ENCODE measurements at regions not wholly inside any gene's neighbourhood (a gene's known extent, or its start where the extent isn't known, plus 50 kb on each side); places are given as distances from the start of the nearest gene placed in this dataset. TPM values are rescaled to one million over a fixed set of nuclear protein-coding genes. Genes with fewer than 3 reads are reported as not detected.
A peak's percentile ranks its signal among the peaks of the same experiment; 100 is the strongest.

DNA sequence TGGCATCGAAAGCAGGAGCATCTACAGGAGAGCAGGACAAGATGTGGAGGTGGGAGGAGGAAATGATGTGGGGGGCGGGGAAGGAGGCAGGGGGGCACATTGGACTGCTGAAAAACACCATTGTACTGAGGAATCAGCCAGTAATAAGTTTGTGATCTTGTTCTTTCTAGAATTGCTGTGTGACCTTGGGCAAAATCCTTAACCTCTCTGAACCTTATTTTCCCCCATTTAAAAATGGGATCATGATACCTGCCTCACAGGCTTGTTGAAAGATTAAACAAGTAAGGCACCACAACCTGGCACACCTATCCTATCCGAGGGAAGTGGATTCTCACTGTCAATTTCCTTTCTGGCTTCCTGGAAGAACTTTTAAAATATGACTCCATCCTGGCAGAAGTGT lies 56.9 kb upstream of the ARRDC4 start:
- in situ Hi-C loops (cut with MboI) = loop anchor here (10.0 kb wide), 1 partner anchor 181 kb away; no protein-coding TSS in a partner anchor
- H3K4me1 ChIP-seq (ENCODE audit: insufficient read depth) = peaks cover 21% of the 10 kb centered on the region

DNA sequence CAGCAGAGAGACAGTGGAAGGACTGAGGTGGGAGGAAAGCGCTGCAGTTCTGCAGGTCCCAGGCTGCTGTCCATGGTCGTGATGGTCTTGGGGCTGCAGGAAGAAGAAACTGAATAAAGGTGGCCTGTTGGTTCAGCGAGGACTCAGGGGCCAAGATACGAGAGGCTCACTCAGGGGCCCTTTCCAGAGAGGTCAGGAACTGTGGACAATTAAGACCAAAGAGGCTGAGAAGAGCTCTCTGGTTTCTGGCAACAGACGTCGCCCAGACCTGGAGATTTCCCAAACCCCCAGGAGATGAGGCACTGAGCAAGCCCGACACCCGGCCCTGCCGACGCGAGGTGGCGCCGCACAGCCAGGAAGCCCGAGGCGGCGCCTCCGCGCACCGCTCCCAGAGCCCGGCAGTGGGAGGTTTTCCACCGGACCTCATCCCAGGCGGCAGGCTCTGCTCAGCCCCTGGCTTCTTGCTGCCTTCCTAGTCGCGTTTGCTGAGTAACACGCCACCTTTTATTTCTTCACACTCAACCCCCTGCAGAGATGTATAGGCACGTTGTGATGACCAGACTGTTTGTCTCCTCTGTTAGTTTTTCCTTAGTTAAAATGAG lies 56.4 kb upstream of the ARRDC4 start:
- Histone ChIP-seq H2AFZ (peak overlapping the region; percentile 80), H3K9me3 (ENCODE audit: low read depth) (no peaks in the 10 kb centered on the region), H3K4me3 (peak overlapping the region; percentile 57), H3F3A (ENCODE audit: insufficient read depth) (peaks cover 14% of the 10 kb centered on the region), H3K9ac (peak overlapping the region; percentile 31; the same call in 1 of the 2 replicates), H3K79me2 (ENCODE audit: insufficient read depth) (no peaks in the 10 kb centered on the region), H4K20me1 (ENCODE audit: insufficient read depth) (no peaks in the 10 kb centered on the region), H3K36me3 (ENCODE audit: low read depth) (no peaks in the 10 kb centered on the region), H3K4me1 (ENCODE audit: insufficient read depth) (peaks cover 21% of the 10 kb centered on the region), H3K27ac (no peak overlapping the region), H3K4me2 (ENCODE audit: unreplicated experiment) (peak overlapping the region; percentile 60), H3K27me3 (replicated peaks; ENCODE audit: insufficient read depth) (no peaks in the 10 kb centered on the region), H3K9me2 (ENCODE audit: insufficient read depth) (no peaks in the 10 kb centered on the region)
- 5% methylated on average over 26 of the region's 26 CpGs for WGBS, 2 experiments (ENCODE audit: low coverage in 1 of 2, low lambda C conversion rate in 2 of 2, missing lambda C conversion rate in 2 of 2)
- in situ Hi-C loops (cut with MboI) = loop anchor here (10.0 kb wide), 1 partner anchor 181 kb away; no protein-coding TSS in a partner anchor
- peak; percentile 89 for DNase-seq
- no peak for TF ChIP-seq EZH2 (IDR thresholded peaks at IDR 0.05; ENCODE audit: insufficient read depth, poor library complexity, severe bottlenecking)

More for the DNA sequence above, 56.9 kb upstream of the ARRDC4 start:
- Histone ChIP-seq H3K27me3 (replicated peaks; ENCODE audit: insufficient read depth) (no peaks in the 10 kb centered on the region), H3K4me2 (ENCODE audit: unreplicated experiment) (no peak overlapping the region), H3K9me3 (ENCODE audit: low read depth) (no peaks in the 10 kb centered on the region), H3K4me3 (no peak overlapping the region), H2AFZ (no peak overlapping the region), H4K20me1 (ENCODE audit: insufficient read depth) (no peaks in the 10 kb centered on the region), H3K27ac (no peak overlapping the region), H3K79me2 (ENCODE audit: insufficient read depth) (no peaks in the 10 kb centered on the region), H3F3A (ENCODE audit: insufficient read depth) (peaks cover 14% of the 10 kb centered on the region), H3K36me3 (ENCODE audit: low read depth) (no peaks in the 10 kb centered on the region), H3K9me2 (ENCODE audit: insufficient read depth) (no peaks in the 10 kb centered on the region), H3K9ac (no peak overlapping the region)
- WGBS, 2 experiments (ENCODE audit: low coverage in 1 of 2, low lambda C conversion rate in 2 of 2, missing lambda C conversion rate in 2 of 2) = 62 to 68% methylated on average over 3 of the region's 3 CpGs
- no peak for TF ChIP-seq EZH2phosphoT487 (IDR thresholded peaks at IDR 0.05; ENCODE audit: insufficient read depth, low read depth)
- no peak for TF ChIP-seq EZH2 (IDR thresholded peaks at IDR 0.05; ENCODE audit: insufficient read depth, poor library complexity, severe bottlenecking)
- DNase-seq = no peak

DNA sequence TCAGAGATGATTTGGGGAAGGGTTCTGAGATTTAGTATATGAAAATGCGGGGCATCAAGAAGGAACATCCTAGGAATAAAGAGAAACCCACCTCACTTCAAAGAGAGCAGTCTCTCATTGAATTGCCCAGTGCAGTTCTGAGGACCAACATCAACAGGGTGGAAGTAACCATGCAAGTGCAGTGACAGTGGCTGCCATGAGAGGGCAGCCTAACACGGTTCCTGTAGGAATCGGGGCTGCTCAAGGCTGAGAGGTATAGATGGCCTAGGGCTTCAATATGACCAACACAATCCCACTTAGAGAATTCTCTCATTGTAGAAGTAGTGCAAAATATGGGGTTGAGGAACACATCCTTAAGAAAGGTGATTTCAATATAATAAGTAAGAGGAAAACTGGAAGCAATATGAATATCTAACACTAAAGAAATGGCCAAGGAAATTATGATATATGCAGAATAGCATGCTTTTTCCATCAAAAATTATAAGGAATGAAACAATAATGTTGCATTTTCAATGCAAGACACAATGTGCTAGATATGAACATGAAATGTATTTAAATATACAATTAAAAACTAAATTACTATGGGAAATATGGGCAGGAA lies 51.1 kb upstream of the ARRDC4 start:
- TF ChIP-seq EZH2phosphoT487 (IDR thresholded peaks at IDR 0.05; ENCODE audit: insufficient read depth, low read depth) = no peak
- no peak for TF ChIP-seq EZH2 (IDR thresholded peaks at IDR 0.05; ENCODE audit: insufficient read depth, poor library complexity, severe bottlenecking)
- Histone ChIP-seq H3K9me3 (ENCODE audit: low read depth) (no peaks in the 10 kb centered on the region), H3K79me2 (ENCODE audit: insufficient read depth) (no peaks in the 10 kb centered on the region), H3K4me2 (ENCODE audit: unreplicated experiment) (no peak overlapping the region), H3K36me3 (ENCODE audit: low read depth) (no peaks in the 10 kb centered on the region), H3F3A (ENCODE audit: insufficient read depth) (no peaks in the 10 kb centered on the region), H3K27me3 (replicated peaks; ENCODE audit: insufficient read depth) (peaks cover 3% of the 10 kb centered on the region; the same call in 1 of the 2 replicates), H3K4me1 (ENCODE audit: insufficient read depth) (no peaks in the 10 kb centered on the region), H4K20me1 (ENCODE audit: insufficient read depth) (no peaks in the 10 kb centered on the region), H3K9me2 (ENCODE audit: insufficient read depth) (no peaks in the 10 kb centered on the region), H3K27ac (no peak overlapping the region), H3K4me3 (no peak overlapping the region), H2AFZ (no peak overlapping the region), H3K9ac (no peak overlapping the region)
- in situ Hi-C loops (cut with MboI) = loop anchor here (5.0 to 10.0 kb wide), 2 partner anchors 175 to 268 kb away; no protein-coding TSS in a partner anchor
- peak; percentile 71 for DNase-seq
- WGBS, 2 experiments (ENCODE audit: low coverage in 1 of 2, low lambda C conversion rate in 2 of 2, missing lambda C conversion rate in 2 of 2) = 0% methylated on average over 3 of the region's 3 CpGs

Small RNA genes in the stretch of these regions (small RNA-seq; reads per million reads assigned to genes)
- not detected for gene AC110588.1 (ENCODE audit: low read depth, low replicate concordance)
- not detected for gene RF00017 (ENCODE audit: low read depth, low replicate concordance)
- gene RNA5SP401 (ENCODE audit: low read depth, low replicate concordance) = 0.19 reads per million

All from GM23248 (cell line).